ENCODE measurements at regions not wholly inside any gene's neighbourhood (a gene's known extent, or its start where the extent isn't known, plus 50 kb on each side); places are given as distances from the start of the nearest gene placed in this dataset.

GRCh38 chr16:72228014-72228413 is 56.1 kb upstream of the PMFBP1 start:
- H3K79me2 ChIP-seq (ENCODE audit: insufficient read depth, low read depth), result no peaks in the 10 kb centered on the region
- no peaks in the 10 kb centered on the region for H3K4me1 ChIP-seq (ENCODE audit: low read depth, poor library complexity, severe bottlenecking)
- TF ChIP-seq CTCF (conservative IDR thresholded peaks at IDR 0.05; ENCODE audit: low read depth, low read length), result no peak
- no peak overlapping the region for H3K4me3 ChIP-seq (IDR thresholded peaks at IDR 0.05; ENCODE audit: insufficient read depth, low read depth, low read length)
- no peak overlapping the region for H2AFZ ChIP-seq (ENCODE audit: low read depth)
- H3K27me3 ChIP-seq (ENCODE audit: insufficient read depth, low read depth), result no peaks in the 10 kb centered on the region
- H3K9ac ChIP-seq, result no peak overlapping the region
- no peaks in the 10 kb centered on the region for H4K20me1 ChIP-seq (ENCODE audit: insufficient read depth)
- no peaks in the 10 kb centered on the region for H3K36me3 ChIP-seq (ENCODE audit: insufficient read depth)
- H3K4me2 ChIP-seq, result no peak overlapping the region
- no peak overlapping the region for H3K27ac ChIP-seq

DNA sequence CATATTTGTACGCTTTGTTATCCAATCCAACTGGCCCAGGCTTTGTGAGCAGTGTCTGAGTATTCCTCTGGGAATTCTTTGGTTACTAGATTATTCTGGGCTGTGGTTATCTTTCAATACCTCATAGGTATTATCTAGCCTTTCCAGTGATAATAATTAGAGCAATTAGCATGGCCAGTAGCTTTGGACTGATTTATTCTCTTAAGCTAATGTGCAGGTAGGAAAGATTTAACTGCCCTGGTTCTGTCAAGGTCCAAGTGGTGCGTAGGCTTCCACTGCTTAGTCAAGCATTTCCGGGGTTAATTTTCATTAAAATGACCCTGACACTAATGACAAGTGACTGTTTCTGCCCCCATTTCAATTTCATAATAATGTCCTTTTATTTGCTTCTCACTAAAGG is 54.2 kb upstream of the PMFBP1 start:
- Histone ChIP-seq H3K4me3 (IDR thresholded peaks at IDR 0.05; ENCODE audit: insufficient read depth, low read depth, low read length) (no peak overlapping the region), H3K9ac (no peak overlapping the region), H3K27me3 (ENCODE audit: insufficient read depth, low read depth) (no peaks in the 10 kb centered on the region), H3K27ac (no peak overlapping the region), H2AFZ (ENCODE audit: low read depth) (no peak overlapping the region), H3K4me1 (ENCODE audit: low read depth, poor library complexity, severe bottlenecking) (no peaks in the 10 kb centered on the region), H3K4me2 (no peak overlapping the region), H3K36me3 (ENCODE audit: insufficient read depth) (no peaks in the 10 kb centered on the region), H4K20me1 (ENCODE audit: insufficient read depth) (no peaks in the 10 kb centered on the region), H3K79me2 (ENCODE audit: insufficient read depth, low read depth) (no peaks in the 10 kb centered on the region)
- no peak for TF ChIP-seq CTCF (conservative IDR thresholded peaks at IDR 0.05; ENCODE audit: low read depth, low read length)

DNA sequence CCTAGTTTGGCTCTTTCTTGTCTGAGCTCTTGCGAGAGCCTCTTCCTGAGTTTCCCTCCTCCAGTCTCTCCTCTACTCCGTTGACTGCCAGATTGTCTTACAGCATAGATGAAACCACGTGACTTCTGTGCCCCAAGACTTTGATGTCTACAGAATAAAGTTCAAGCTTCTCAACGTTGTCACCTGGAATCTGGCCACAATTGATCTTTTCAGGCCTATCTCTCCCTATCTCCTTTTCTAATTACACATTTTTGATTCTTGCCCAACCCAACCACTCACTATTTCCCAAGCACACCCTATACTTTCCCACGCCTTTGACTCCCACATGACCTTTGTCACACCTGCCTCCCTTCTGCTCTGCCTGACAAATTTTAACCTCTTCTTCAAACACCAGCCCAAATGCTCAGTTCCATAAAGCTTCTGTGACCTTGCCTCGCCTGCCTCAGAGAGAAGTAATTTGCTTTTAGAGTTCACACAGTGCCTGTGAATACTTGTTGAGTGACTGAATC is 52.4 kb upstream of the PMFBP1 start:
- H3K27me3 ChIP-seq (ENCODE audit: insufficient read depth, low read depth), result no peaks in the 10 kb centered on the region
- H3K36me3 ChIP-seq (ENCODE audit: insufficient read depth), result no peaks in the 10 kb centered on the region
- no peak overlapping the region for H3K9ac ChIP-seq
- H4K20me1 ChIP-seq (ENCODE audit: insufficient read depth), result no peaks in the 10 kb centered on the region
- no peak overlapping the region for H3K27ac ChIP-seq
- no peak overlapping the region for H3K4me3 ChIP-seq (IDR thresholded peaks at IDR 0.05; ENCODE audit: insufficient read depth, low read depth, low read length)
- no peak overlapping the region for H2AFZ ChIP-seq (ENCODE audit: low read depth)
- TF ChIP-seq CTCF (conservative IDR thresholded peaks at IDR 0.05; ENCODE audit: low read depth, low read length), result no peak
- H3K79me2 ChIP-seq (ENCODE audit: insufficient read depth, low read depth), result no peaks in the 10 kb centered on the region
- no peak overlapping the region for H3K4me2 ChIP-seq
- no peaks in the 10 kb centered on the region for H3K4me1 ChIP-seq (ENCODE audit: low read depth, poor library complexity, severe bottlenecking)

- no peaks in the 10 kb centered on the region for H4K20me1 ChIP-seq (ENCODE audit: insufficient read depth)
- no peaks in the 10 kb centered on the region for H3K79me2 ChIP-seq (ENCODE audit: insufficient read depth, low read depth)
- no peak overlapping the region for H3K27ac ChIP-seq
- H3K36me3 ChIP-seq (ENCODE audit: insufficient read depth), result no peaks in the 10 kb centered on the region
- no peak for TF ChIP-seq CTCF (conservative IDR thresholded peaks at IDR 0.05; ENCODE audit: low read depth, low read length)
- no peaks in the 10 kb centered on the region for H3K27me3 ChIP-seq (ENCODE audit: insufficient read depth, low read depth)
- no peak overlapping the region for H3K9ac ChIP-seq
- no peaks in the 10 kb centered on the region for H3K4me1 ChIP-seq (ENCODE audit: low read depth, poor library complexity, severe bottlenecking)
- H2AFZ ChIP-seq (ENCODE audit: low read depth), result no peak overlapping the region
- no peak overlapping the region for H3K4me2 ChIP-seq
- no peak overlapping the region for H3K4me3 ChIP-seq (IDR thresholded peaks at IDR 0.05; ENCODE audit: insufficient read depth, low read depth, low read length)
These were observed 50.5 kb upstream of the PMFBP1 start for GRCh38 chr16:72222503-72222902.
